HTR-8/SVneo (cell line): ENCODE measurements at regions not wholly inside any gene's neighbourhood (a gene's known extent, or its start where the extent isn't known, plus 50 kb on each side); places are given as distances from the start of the nearest gene placed in this dataset.

Experiments
- DNase-seq: peaks from one replicate; pipeline ENCODE4 v3.0.0; 2011; ENCODE audit warnings: low spot score, mixed read lengths; ENCODE audit not compliant: insufficient read length
- FAIRE-seq: peaks from 2 replicates; lab custom pipeline; 2011; peaks lifted over from hg19 to GRCh38; lab: Jason Lieb, UNC

- no peak for FAIRE-seq
- DNase-seq, result no peak
Observed at GRCh38 chr2:180061546-180061945, 54.4 kb upstream of the CWC22 start.

DNA sequence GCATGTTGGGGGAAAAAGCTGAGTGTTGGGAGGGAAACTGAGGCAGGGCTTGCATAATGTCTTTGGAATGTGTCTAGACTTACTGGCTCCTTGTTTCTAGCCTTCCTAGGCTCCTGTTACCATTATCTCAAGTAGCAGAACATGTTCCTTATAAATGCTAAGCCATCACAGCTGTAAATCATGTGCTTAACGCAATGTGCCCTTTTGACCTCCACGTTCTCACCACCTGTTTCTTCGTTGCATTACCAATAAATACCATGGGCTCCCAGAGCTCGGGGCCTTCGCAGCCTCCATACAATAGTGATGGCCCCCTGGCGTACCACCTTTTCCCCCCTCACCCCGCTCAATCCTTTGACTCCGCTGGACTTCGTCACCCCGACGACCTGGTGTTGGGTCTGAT is 54.0 kb upstream of the CWC22 start:
- DNase-seq, result no peak
- no peak for FAIRE-seq

DNA sequence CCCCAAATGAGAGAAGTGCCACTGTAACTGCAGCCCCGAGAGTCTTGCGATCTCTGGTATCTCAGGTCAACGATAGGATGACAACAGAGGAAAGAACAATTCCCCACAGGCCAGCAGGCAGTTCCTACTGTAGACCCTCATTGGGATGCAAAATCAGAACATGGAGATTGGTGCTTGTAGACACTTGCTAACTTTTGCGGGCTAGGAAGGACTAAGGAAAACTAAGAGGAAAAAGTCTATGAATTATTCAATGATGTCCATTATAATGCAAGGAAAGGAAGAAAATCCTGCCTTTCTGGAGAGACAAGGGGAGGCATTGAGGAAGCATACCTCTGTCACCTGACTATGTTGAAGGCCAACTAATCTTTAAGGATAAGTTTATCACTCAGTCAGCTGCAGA is 51.9 kb upstream of the CWC22 start:
- FAIRE-seq, result no peak
- DNase-seq, result no peak

GRCh38 chr2:180057706-180058412 is 50.8 kb upstream of the CWC22 start:
- DNase-seq (no peak), FAIRE-seq (no peak)
